ENCODE measurements at regions not wholly inside any gene's neighbourhood (a gene's known extent, or its start where the extent isn't known, plus 50 kb on each side); places are given as distances from the start of the nearest gene placed in this dataset.

DNA sequence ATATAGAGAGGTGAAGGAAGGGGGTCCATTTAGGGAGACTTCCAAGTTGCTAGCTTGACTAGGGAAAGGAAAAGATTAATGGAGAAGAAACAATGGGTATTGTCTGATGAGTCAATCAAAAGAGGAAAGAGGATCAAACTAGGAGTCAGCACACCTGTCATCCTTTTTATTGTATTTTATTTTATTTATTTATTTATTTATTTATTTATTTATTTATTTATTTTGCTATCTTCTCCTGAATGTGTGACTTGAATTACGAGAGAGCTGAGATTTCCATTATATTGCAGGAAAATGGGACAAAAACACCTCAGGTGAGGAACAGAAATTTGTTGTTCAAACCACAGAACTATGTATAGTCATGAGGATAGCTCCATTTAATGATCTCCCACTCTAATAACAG is 58.9 kb downstream of the NUDT11 start:
- DNase-seq (ENCODE audit: low read depth): no peak
- TF ChIP-seq, protein P1, sequence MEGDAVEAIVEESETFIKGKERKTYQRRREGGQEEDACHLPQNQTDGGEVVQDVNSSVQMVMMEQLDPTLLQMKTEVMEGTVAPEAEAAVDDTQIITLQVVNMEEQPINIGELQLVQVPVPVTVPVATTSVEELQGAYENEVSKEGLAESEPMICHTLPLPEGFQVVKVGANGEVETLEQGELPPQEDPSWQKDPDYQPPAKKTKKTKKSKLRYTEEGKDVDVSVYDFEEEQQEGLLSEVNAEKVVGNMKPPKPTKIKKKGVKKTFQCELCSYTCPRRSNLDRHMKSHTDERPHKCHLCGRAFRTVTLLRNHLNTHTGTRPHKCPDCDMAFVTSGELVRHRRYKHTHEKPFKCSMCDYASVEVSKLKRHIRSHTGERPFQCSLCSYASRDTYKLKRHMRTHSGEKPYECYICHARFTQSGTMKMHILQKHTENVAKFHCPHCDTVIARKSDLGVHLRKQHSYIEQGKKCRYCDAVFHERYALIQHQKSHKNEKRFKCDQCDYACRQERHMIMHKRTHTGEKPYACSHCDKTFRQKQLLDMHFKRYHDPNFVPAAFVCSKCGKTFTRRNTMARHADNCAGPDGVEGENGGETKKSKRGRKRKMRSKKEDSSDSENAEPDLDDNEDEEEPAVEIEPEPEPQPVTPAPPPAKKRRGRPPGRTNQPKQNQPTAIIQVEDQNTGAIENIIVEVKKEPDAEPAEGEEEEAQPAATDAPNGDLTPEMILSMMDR (conservative IDR thresholded peaks at IDR 0.05; ENCODE audit: low read length): no peak
- no peak overlapping the region for H3K4me3 ChIP-seq (ENCODE audit: low read length)

DNA sequence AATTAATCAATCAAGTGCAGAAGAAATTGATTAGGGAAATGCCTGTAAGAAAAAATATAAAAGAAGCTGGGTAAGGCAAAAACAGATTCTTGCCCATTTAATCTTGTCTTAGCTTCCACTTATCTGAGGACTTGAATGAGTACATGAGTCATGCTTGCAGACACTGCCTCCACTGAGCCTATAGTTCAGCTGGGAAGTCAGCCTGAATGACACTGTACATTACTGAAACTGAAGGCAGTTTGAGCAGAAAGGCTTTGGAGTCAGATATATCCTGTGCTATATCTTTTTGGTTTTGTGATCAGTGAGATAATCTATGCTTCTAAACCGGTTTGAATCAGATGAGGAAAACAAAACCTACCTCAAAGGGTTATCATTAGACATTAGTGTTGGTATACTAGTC is 61.3 kb downstream of the NUDT11 start:
- DNase-seq (ENCODE audit: low read depth): no peak
- H3K4me3 ChIP-seq (ENCODE audit: low read length): no peak overlapping the region
- TF ChIP-seq, protein P1 (conservative IDR thresholded peaks at IDR 0.05; ENCODE audit: low read length): no peak

DNA sequence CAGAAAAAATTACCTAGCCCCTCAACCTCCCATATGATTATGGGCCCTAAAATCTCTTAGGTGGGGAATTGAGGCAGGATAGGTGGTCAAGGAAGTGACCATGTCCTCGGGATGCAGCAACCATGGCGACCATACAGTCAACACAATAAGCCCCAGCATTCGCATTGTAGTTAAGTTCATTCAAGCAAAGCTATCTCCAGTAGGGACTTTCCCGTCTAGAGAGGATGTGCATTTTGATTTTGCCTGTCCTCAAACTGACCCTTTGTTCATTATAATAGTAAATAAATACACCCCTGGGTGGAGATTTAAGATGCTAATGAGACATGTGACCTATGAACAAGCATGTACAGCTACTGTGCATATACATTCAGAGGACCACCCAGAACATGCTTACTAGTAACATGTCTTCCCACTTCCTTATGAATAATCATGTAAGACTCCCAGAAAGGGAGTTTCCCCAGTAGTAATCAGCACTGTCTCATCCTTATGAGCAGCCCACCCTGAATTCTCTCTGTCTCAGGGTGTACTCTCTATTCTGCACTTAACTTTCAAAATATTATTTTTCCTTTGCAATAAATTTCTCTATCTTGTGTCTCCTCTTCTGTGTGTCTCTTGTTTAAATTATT is 74.3 kb downstream of the NUDT11 start:
- TF ChIP-seq, protein P1 (conservative IDR thresholded peaks at IDR 0.05; ENCODE audit: low read length): no peak
- DNase-seq (ENCODE audit: low read depth): no peak
- no peak overlapping the region for H3K4me3 ChIP-seq (ENCODE audit: low read length)

DNA sequence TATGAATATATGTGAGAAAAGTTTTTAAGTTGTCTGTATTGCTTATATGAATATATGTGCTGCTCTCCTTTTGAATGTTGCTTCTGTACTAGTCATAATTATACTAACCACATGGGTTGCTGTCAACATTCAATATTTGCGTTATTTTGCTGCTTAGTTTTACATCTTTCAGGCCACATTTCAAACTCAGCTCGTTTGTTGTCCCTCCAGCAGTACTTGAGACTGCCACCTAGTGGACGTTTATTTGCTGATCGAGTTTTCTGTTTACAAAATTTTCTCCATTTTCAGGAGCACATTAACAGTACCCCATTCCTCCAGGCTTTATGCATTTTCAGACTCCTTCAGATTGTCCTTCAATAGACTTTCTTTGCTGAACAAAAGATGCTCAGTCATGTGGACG is 75.8 kb downstream of the NUDT11 start:
- H3K4me3 ChIP-seq (ENCODE audit: low read length): no peak overlapping the region
- peak; percentile 40 for DNase-seq (ENCODE audit: low read depth)
- TF ChIP-seq, protein P1 (conservative IDR thresholded peaks at IDR 0.05; ENCODE audit: low read length): peak; percentile 68

DNA sequence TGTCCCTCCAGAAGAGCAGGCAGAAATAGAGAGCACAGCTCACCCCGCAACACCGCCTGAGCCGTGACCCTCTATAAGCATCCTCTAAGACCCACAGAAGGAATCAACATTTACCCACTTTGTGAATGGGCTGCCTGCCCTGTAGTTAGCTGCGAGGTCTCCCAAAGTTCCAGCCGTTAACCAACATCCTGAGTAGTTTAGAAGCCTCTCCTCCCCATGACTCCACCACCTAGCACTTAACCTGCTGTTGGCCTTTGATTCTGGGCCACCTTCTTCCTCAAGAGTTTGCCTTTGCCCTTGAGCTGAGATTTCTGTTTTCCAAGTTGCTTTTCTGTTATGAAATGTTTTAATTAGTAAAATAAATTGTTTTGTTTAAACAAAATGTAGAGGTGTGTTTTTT is 75.8 kb downstream of the NUDT10 start:
- DNase-seq (ENCODE audit: low read depth): no peak
- TF ChIP-seq, protein P1 (conservative IDR thresholded peaks at IDR 0.05; ENCODE audit: low read length): no peak

DNA sequence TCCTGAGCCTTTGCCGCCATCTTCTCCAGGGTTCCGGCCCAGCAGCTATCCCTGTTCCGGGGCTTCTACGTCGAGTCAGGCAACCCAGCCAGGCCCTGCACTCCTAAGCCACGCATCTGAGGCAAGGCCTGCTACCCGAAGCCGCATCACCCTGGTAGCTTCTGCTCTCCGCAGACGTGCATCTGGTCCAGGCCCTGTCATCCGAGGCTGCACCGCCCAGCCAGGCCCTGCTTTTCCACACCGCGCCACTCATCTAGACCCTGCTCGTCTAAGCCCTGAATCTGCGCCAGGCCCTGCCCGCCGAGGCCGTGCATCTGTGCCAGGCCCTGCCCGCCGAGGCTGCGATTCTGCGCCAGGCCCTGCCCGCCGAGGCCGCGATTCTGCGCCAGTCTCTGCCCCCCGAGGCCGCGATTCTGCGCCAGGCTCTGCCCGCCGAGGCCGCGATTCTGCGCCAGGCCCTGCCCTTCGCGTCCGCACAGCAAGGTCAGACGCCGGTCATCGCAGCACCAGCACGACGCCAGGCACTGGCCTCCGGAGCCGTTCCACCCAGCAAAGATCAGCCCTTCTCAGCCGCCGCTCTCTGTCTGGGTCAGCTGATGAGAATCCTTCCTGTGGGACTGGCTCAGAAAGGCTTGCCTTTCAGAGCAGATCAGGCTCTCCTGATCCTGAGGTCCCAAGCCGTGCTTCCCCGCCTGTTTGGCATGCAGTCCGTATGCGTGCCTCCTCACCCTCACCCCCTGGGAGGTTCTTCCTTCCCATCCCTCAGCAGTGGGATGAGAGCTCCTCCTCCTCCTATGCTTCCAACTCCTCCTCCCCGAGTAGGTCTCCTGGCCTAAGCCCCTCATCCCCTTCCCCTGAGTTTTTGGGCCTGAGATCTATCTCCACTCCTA is 75.1 kb downstream of the NUDT10 start:
- TF ChIP-seq, protein P1 (conservative IDR thresholded peaks at IDR 0.05; ENCODE audit: low read length): no peak
- no peak overlapping the region for H3K4me3 ChIP-seq (ENCODE audit: low read length)
- DNase-seq (ENCODE audit: low read depth): no peak

More for the DNA sequence above, 75.8 kb downstream of the NUDT10 start:
- no peak overlapping the region for H3K4me3 ChIP-seq (ENCODE audit: low read length)
